GM23338 (cell line): ENCODE measurements at regions not wholly inside any gene's neighbourhood (a gene's known extent, or its start where the extent isn't known, plus 50 kb on each side); places are given as distances from the start of the nearest gene placed in this dataset.

Experiments
- ATAC-seq: fragments of 200-7000 bp; cut with Tn5 transposase; 3 replicates; pipeline ENCODE4 v1.9.1; 2020
- DNase-seq: peaks from one replicate; pipeline ENCODE4 v3.0.0-alpha.2; 2015; ENCODE audit warnings: low spot score
- H2AFZ ChIP-seq: fragments of 200-600 bp; sonication (generic); 2 replicates; pipeline ENCODE4 v1.8.0; 2016; ENCODE audit warnings: antibody characterized with exemption, mild to moderate bottlenecking, moderate library complexity
- H3F3A ChIP-seq: fragments of 200-600 bp; sonication (generic); replicated peaks from 2 replicates; pipeline ENCODE4 v1.8.0; 2017; ENCODE audit warnings: antibody characterized with exemption, mixed run types, low read depth
- H3K27ac ChIP-seq: fragments of 200-600 bp; sonication (generic); 2 replicates; pipeline ENCODE4 v1.6.1; 2016; ENCODE audit warnings: low read depth
- H3K27me3 ChIP-seq: fragments of 200-600 bp; sonication (generic); 2 replicates; pipeline ENCODE4 v1.8.0; 2016; ENCODE audit warnings: mild to moderate bottlenecking, mixed run types, moderate library complexity; ENCODE audit not compliant: insufficient read depth
- H3K36me3 ChIP-seq: fragments of 200-600 bp; sonication (generic); 2 replicates; pipeline ENCODE4 v1.8.0; 2016; ENCODE audit warnings: mild to moderate bottlenecking; ENCODE audit not compliant: insufficient read depth
- H3K4me1 ChIP-seq: fragments of 200-600 bp; sonication (generic); 2 replicates; pipeline ENCODE4 v1.8.0; 2016; ENCODE audit warnings: mild to moderate bottlenecking, moderate library complexity; ENCODE audit not compliant: insufficient read depth
- H3K4me2 ChIP-seq: fragments of 200-600 bp; sonication (generic); 2 replicates; pipeline ENCODE4 v1.7.1; 2017; ENCODE audit warnings: mixed run types
- H3K4me3 ChIP-seq: fragments of 200-600 bp; sonication (generic); 2 replicates; pipeline ENCODE4 v1.6.1; 2016; ENCODE audit warnings: mixed run types
- H3K79me2 ChIP-seq: fragments of 200-600 bp; sonication (generic); replicated peaks from 2 replicates; pipeline ENCODE4 v1.8.0; 2017; ENCODE audit warnings: mild to moderate bottlenecking; ENCODE audit not compliant: insufficient read depth
- H3K9me2 ChIP-seq: fragments of 200-600 bp; sonication (generic); 2 replicates; pipeline ENCODE4 v1.8.0; 2017; ENCODE audit not compliant: insufficient read depth
- H4K20me1 ChIP-seq: fragments of 200-600 bp; sonication (generic); replicated peaks from 2 replicates; pipeline ENCODE4 v1.8.0; 2017; ENCODE audit warnings: mild to moderate bottlenecking; ENCODE audit not compliant: insufficient read depth
- H3K27ac Mint-ChIP-seq: 2 replicates; pipeline ENCODE4 v1.8.0; 2020; ENCODE audit warnings: inconsistent platforms, mild to moderate bottlenecking, moderate library complexity, mixed read lengths
- H3K27me3 Mint-ChIP-seq: 3 replicates; pipeline ENCODE4 v1.8.0; 2022; ENCODE audit warnings: low read depth, mild to moderate bottlenecking, moderate library complexity, mixed read lengths, inconsistent platforms; ENCODE audit not compliant: insufficient read depth, poor library complexity
- H3K36me3 Mint-ChIP-seq: 3 replicates; pipeline ENCODE4 v1.8.0; 2021; ENCODE audit warnings: low read depth, mild to moderate bottlenecking, inconsistent platforms, moderate library complexity, mixed read lengths
- H3K4me1 Mint-ChIP-seq: 3 replicates; pipeline ENCODE4 v1.8.0; 2020; ENCODE audit warnings: mild to moderate bottlenecking, inconsistent platforms, mixed read lengths
- H3K4me3 Mint-ChIP-seq: 3 replicates; pipeline ENCODE4 v1.8.0; 2021; ENCODE audit warnings: moderate library complexity, mild to moderate bottlenecking, inconsistent platforms, mixed read lengths
- H3K9me3 Mint-ChIP-seq: 3 replicates; pipeline ENCODE4 v1.8.0; 2020; ENCODE audit warnings: moderate library complexity, mild to moderate bottlenecking, inconsistent platforms, mixed read lengths
- CREB1 ChIP-seq: fragments of 250-450 bp; sonication (Bioruptor Pico); IDR thresholded peaks from 2 replicates; pipeline ENCODE4 v1.5.0; 2020; ENCODE audit warnings: low read depth, mild to moderate bottlenecking, moderate library complexity
- ETS1 ChIP-seq: IDR thresholded peaks from 2 replicates; pipeline ENCODE4 v1.6.1; 2016; ENCODE audit warnings: antibody characterized with exemption
- EZH2phosphoT487 ChIP-seq: fragments of 200-600 bp; sonication (generic); IDR thresholded peaks from one replicate; pipeline ENCODE4 v1.8.1; 2018; ENCODE audit warnings: antibody characterized with exemption; ENCODE audit not compliant: unreplicated experiment
- JUNB ChIP-seq: IDR thresholded peaks from one replicate; pipeline ENCODE4 v1.6.1; 2016; ENCODE audit warnings: antibody characterized with exemption; ENCODE audit not compliant: unreplicated experiment
- NANOG ChIP-seq: IDR thresholded peaks from 2 replicates; pipeline ENCODE4 v1.6.1; 2016; ENCODE audit warnings: antibody characterized with exemption, borderline replicate concordance
- POLR2AphosphoS5 ChIP-seq: IDR thresholded peaks from 2 replicates; pipeline ENCODE4 v1.6.1; 2016; ENCODE audit warnings: antibody characterized with exemption, low read depth
- STAT1 ChIP-seq: IDR thresholded peaks from one replicate; pipeline ENCODE4 v1.6.1; 2016; ENCODE audit warnings: antibody characterized with exemption; ENCODE audit not compliant: unreplicated experiment
- ZNF114 ChIP-seq: fragments of 250-450 bp; sonication (Bioruptor Pico); IDR thresholded peaks from 2 replicates; pipeline ENCODE4 v1.5.0; 2020; ENCODE audit warnings: mild to moderate bottlenecking, moderate library complexity
- ZNF331 ChIP-seq: fragments of 250-450 bp; sonication (Bioruptor Pico); IDR thresholded peaks from 2 replicates; pipeline ENCODE4 v1.5.0; 2020; ENCODE audit warnings: low read depth, mild to moderate bottlenecking, moderate library complexity
- TF ChIP-seq, protein P1 (sequence below): IDR thresholded peaks from one replicate; pipeline ENCODE4 v1.6.1; 2018; ENCODE audit warnings: antibody characterized with exemption; ENCODE audit not compliant: unreplicated experiment
- TF ChIP-seq, protein P2 (sequence below): fragments of 250-450 bp; sonication (Bioruptor Pico); IDR thresholded peaks from 2 replicates; pipeline ENCODE4 v1.5.0; 2020; ENCODE audit warnings: mild to moderate bottlenecking, moderate library complexity

DNA sequence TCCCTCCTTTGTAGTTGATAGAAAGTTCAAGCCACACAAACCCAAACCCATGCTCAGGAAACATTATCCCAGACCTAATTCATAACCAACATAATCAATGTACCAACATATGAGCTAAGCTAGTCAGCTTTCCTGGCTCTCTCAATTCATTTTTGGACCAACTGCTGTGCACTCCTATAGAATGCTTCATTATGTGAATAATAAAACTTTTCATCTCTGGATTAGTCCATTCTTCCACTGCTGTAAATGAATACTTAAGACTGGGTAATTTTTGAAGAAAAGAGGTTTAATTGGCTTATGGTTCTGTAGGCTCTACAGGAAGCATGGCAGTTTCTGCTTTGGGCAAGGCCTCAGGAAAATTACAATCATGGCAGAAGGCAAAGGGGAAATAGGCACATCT, 651.9 kb downstream of the RERGL start (continued):
- TF ChIP-seq, protein P1, sequence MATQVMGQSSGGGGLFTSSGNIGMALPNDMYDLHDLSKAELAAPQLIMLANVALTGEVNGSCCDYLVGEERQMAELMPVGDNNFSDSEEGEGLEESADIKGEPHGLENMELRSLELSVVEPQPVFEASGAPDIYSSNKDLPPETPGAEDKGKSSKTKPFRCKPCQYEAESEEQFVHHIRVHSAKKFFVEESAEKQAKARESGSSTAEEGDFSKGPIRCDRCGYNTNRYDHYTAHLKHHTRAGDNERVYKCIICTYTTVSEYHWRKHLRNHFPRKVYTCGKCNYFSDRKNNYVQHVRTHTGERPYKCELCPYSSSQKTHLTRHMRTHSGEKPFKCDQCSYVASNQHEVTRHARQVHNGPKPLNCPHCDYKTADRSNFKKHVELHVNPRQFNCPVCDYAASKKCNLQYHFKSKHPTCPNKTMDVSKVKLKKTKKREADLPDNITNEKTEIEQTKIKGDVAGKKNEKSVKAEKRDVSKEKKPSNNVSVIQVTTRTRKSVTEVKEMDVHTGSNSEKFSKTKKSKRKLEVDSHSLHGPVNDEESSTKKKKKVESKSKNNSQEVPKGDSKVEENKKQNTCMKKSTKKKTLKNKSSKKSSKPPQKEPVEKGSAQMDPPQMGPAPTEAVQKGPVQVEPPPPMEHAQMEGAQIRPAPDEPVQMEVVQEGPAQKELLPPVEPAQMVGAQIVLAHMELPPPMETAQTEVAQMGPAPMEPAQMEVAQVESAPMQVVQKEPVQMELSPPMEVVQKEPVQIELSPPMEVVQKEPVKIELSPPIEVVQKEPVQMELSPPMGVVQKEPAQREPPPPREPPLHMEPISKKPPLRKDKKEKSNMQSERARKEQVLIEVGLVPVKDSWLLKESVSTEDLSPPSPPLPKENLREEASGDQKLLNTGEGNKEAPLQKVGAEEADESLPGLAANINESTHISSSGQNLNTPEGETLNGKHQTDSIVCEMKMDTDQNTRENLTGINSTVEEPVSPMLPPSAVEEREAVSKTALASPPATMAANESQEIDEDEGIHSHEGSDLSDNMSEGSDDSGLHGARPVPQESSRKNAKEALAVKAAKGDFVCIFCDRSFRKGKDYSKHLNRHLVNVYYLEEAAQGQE: no peak
- TF ChIP-seq POLR2AphosphoS5: no peak
- no peak for TF ChIP-seq NANOG
- TF ChIP-seq EZH2phosphoT487: no peak
- TF ChIP-seq STAT1: no peak
- TF ChIP-seq JUNB: no peak
- TF ChIP-seq CREB1 (CRISPR knock-in tag): no peak

DNA sequence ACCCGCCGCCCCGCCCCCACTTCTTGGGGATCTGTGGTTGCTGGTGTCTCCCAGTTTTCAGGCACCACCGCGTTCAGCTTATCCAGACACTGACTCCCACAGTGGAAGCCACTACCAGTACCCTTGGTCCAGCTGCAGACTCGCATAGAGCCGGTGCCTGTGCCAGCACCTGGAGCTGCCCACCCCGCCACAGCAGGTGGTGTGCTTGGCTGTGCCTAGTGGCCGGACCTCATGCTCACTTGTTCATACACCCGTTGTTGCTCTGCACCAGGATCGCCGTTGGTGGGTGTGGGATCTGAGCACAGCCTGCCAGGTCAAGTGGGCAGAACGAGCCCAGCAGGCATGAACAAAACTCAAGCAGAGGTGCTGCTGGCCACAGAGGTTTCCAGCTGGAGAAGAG, 673.2 kb downstream of the RERGL start:
- Mint-ChIP-seq H3K4me1 (no peaks in the 10 kb centered on the region), H3K36me3 (peaks cover 10% of the 10 kb centered on the region; the same call in 2 of the 3 replicates), H3K9me3 (peaks cover 24% of the 10 kb centered on the region), H3K4me3 (no peak overlapping the region), H3K27me3 (no peaks in the 10 kb centered on the region), H3K27ac (no peak overlapping the region)
- Histone ChIP-seq H3K4me2 (no peak overlapping the region), H2AFZ (no peak overlapping the region), H3K36me3 (no peaks in the 10 kb centered on the region; the same call in 1 of the 2 replicates), H3K4me3 (no peak overlapping the region), H3K79me2 (no peaks in the 10 kb centered on the region), H3K4me1 (no peaks in the 10 kb centered on the region), H3F3A (no peaks in the 10 kb centered on the region), H3K27ac (no peak overlapping the region), H3K27me3 (no peaks in the 10 kb centered on the region), H4K20me1 (no peaks in the 10 kb centered on the region), H3K9me2 (no peaks in the 10 kb centered on the region; the same call in 1 of the 2 replicates)
- DNase-seq: no peak
- no peak for ATAC-seq
- TF ChIP-seq, protein P2, sequence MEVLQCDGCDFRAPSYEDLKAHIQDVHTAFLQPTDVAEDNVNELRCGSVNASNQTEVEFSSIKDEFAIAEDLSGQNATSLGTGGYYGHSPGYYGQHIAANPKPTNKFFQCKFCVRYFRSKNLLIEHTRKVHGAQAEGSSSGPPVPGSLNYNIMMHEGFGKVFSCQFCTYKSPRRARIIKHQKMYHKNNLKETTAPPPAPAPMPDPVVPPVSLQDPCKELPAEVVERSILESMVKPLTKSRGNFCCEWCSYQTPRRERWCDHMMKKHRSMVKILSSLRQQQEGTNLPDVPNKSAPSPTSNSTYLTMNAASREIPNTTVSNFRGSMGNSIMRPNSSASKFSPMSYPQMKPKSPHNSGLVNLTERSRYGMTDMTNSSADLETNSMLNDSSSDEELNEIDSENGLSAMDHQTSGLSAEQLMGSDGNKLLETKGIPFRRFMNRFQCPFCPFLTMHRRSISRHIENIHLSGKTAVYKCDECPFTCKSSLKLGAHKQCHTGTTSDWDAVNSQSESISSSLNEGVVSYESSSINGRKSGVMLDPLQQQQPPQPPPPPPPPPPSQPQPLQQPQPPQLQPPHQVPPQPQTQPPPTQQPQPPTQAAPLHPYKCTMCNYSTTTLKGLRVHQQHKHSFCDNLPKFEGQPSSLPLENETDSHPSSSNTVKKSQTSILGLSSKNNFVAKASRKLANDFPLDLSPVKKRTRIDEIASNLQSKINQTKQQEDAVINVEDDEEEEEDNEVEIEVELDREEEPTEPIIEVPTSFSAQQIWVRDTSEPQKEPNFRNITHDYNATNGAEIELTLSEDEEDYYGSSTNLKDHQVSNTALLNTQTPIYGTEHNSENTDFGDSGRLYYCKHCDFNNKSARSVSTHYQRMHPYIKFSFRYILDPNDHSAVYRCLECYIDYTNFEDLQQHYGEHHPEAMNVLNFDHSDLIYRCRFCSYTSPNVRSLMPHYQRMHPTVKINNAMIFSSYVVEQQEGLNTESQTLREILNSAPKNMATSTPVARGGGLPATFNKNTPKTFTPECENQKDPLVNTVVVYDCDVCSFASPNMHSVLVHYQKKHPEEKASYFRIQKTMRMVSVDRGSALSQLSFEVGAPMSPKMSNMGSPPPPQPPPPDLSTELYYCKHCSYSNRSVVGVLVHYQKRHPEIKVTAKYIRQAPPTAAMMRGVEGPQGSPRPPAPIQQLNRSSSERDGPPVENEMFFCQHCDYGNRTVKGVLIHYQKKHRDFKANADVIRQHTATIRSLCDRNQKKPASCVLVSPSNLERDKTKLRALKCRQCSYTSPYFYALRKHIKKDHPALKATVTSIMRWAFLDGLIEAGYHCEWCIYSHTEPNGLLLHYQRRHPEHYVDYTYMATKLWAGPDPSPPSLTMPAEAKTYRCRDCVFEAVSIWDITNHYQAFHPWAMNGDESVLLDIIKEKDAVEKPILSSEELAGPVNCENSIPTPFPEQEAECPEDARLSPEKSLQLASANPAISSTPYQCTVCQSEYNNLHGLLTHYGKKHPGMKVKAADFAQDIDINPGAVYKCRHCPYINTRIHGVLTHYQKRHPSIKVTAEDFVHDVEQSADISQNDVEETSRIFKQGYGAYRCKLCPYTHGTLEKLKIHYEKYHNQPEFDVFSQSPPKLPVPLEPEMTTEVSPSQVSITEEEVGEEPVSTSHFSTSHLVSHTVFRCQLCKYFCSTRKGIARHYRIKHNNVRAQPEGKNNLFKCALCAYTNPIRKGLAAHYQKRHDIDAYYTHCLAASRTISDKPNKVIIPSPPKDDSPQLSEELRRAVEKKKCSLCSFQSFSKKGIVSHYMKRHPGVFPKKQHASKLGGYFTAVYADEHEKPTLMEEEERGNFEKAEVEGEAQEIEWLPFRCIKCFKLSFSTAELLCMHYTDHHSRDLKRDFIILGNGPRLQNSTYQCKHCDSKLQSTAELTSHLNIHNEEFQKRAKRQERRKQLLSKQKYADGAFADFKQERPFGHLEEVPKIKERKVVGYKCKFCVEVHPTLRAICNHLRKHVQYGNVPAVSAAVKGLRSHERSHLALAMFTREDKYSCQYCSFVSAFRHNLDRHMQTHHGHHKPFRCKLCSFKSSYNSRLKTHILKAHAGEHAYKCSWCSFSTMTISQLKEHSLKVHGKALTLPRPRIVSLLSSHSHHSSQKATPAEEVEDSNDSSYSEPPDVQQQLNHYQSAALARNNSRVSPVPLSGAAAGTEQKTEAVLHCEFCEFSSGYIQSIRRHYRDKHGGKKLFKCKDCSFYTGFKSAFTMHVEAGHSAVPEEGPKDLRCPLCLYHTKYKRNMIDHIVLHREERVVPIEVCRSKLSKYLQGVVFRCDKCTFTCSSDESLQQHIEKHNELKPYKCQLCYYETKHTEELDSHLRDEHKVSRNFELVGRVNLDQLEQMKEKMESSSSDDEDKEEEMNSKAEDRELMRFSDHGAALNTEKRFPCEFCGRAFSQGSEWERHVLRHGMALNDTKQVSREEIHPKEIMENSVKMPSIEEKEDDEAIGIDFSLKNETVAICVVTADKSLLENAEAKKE (CRISPR knock-in tag): no peak
- TF ChIP-seq ZNF331 (CRISPR knock-in tag) (no peak), ETS1 (no peak), ZNF114 (CRISPR knock-in tag) (no peak), EZH2phosphoT487 (no peak), STAT1 (no peak)
- TF ChIP-seq, protein P1: no peak
